ENCODE measurements at regions not wholly inside any gene's neighbourhood (a gene's known extent, or its start where the extent isn't known, plus 50 kb on each side); places are given as distances from the start of the nearest gene placed in this dataset.

DNA sequence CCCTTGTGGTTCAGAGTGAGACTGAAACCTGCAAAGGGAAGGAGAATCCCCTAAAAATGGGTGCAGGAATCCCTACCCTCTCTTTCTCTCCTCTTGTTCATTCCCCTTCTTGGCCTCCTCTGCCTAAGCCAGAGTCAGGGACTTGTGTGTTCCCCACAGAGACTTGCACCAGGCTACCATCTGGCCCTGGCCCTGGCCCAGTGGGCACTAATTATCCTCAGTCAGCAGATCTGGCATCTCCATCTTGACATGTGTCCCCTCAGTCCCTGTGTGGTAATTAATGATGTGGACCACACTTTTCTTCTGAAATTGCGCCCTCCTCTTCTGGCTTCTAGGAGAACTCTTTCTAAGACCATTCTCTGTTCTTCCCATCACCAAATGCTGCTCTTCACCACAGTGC lies 354.4 kb downstream of the SETD4 start:
- FAIRE-seq: no peak
- Histone ChIP-seq H3K9me3 (no peaks in the 10 kb centered on the region), H3K4me1 (peaks cover 5 to 17% (median 9%) of the 10 kb centered on the region in 3 donors), H3K4me3 (no peak overlapping the region), H3K36me3 (no peaks in the 10 kb centered on the region), H3K27me3 (no peaks in the 10 kb centered on the region), H3K27ac (peak overlapping the region; percentile 29 to 81 (median 70))
- 96 to 100% methylated on average over 1 of the region's 1 CpG for WGBS, 2 donors
- peak; percentile 30 to 55 (median 35) for ATAC-seq
- TF ChIP-seq, protein P1, sequence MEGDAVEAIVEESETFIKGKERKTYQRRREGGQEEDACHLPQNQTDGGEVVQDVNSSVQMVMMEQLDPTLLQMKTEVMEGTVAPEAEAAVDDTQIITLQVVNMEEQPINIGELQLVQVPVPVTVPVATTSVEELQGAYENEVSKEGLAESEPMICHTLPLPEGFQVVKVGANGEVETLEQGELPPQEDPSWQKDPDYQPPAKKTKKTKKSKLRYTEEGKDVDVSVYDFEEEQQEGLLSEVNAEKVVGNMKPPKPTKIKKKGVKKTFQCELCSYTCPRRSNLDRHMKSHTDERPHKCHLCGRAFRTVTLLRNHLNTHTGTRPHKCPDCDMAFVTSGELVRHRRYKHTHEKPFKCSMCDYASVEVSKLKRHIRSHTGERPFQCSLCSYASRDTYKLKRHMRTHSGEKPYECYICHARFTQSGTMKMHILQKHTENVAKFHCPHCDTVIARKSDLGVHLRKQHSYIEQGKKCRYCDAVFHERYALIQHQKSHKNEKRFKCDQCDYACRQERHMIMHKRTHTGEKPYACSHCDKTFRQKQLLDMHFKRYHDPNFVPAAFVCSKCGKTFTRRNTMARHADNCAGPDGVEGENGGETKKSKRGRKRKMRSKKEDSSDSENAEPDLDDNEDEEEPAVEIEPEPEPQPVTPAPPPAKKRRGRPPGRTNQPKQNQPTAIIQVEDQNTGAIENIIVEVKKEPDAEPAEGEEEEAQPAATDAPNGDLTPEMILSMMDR (IDR thresholded peaks at IDR 0.05): no peak
- intact Hi-C loops (cut with DNase I): no loop called here
- no peak for DNase-seq

DNA sequence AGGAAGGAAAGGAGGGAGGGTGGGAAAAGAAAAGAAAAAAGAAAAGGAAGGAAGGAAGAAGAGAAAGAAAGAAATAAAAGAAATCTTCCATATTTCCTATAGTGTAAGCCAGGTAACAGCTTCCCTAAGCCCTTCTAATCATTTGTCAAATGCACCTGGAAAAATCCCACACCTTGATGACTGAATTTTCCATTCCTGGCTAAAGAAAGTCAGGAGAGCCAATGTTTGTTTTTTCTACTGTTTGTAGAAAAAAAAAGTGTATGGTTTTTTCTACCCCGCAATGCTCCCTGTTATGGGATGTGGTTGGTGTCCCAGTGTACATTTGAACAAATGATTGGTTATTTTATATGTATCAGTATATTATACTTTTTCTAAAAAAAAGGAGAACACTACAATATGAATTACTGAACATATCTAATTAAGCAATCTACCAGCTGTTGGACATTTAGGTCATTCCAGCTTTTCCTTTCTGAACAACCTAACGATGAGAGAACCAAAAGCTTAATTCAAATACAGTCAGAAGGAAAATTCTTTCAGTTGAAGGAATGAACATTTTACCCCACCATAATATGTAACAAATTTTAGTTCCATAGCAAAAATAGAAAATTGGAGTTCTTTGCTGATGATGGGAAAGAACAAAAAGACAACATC lies 355.0 kb downstream of the SETD4 start:
- ATAC-seq: peak; percentile 91 to 96 (median 92)
- Histone ChIP-seq H3K36me3 (no peaks in the 10 kb centered on the region), H3K9me3 (no peaks in the 10 kb centered on the region), H3K27me3 (no peaks in the 10 kb centered on the region), H3K4me3 (no peak overlapping the region), H3K27ac (peak overlapping the region; percentile 29 to 81 (median 70)), H3K4me1 (peaks cover 5 to 17% (median 9%) of the 10 kb centered on the region in 3 donors)
- 38 to 41% methylated on average over 2 of the region's 2 CpGs for WGBS, 2 donors
- no peak for FAIRE-seq
- intact Hi-C loops (cut with DNase I): no loop called here
- TF ChIP-seq, protein P1 (IDR thresholded peaks at IDR 0.05): no peak
- DNase-seq: peak in 3 of 6 donors; percentile 39 to 66 (median 60)

DNA sequence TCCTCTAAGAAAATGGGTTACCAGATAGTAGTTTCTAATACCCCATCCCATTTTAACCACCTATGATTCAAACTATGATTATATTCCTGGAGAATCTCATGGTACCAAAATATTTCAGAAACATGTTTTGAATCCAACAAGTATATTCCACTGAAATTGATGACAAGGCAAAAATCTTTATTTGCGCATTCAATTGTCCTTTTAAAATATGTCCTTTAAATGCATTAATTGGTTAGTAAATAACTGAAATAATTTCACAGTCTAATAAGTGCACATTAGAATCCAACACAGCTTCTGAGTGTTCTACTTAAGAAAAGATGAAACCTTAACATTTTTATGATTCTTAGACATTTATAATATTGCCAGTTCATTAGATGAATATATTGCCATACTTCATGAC lies 356.6 kb downstream of the SETD4 start:
- no peaks in the 10 kb centered on the region for H3K9me3 ChIP-seq
- H3K27ac ChIP-seq: no peak overlapping the region
- no peaks in the 10 kb centered on the region for H3K36me3 ChIP-seq
- WGBS, 2 donors: 91 to 93% methylated on average over 1 of the region's 1 CpG
- peaks cover 7 to 18% (median 9%) of the 10 kb centered on the region in 3 donors for H3K4me1 ChIP-seq
- H3K4me3 ChIP-seq: no peak overlapping the region
- FAIRE-seq (no peak), DNase-seq (no peak), ATAC-seq (no peak)
- H3K27me3 ChIP-seq: no peaks in the 10 kb centered on the region
- TF ChIP-seq, protein P1 (IDR thresholded peaks at IDR 0.05): no peak
- intact Hi-C loops (cut with DNase I): no loop called here

DNA sequence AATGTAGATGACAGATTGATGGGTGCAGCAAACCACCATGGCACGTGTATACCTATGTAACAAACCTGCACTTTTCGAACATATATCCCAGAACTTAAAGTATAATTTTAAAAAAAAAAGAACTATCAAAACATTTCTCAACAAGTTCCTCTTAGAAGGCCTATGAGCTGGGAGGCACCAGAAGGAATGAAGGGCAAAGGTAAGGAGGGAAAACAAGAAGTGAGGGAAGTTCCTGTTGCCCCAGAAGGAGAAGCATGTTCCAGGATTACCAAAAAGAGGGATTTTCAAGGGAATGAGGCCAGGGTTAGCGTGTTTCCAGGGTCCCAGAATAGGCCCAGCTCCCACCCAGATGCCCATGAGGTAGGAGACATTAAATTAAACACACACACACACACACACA lies 361.0 kb downstream of the SETD4 start:
- TF ChIP-seq, protein P1 (IDR thresholded peaks at IDR 0.05): no peak
- intact Hi-C loops (cut with DNase I): no loop called here
- Histone ChIP-seq H3K27ac (no peak overlapping the region), H3K27me3 (no peaks in the 10 kb centered on the region), H3K9me3 (no peaks in the 10 kb centered on the region), H3K4me1 (peaks cover 4 to 29% (median 15%) of the 10 kb centered on the region in 3 donors), H3K4me3 (no peak overlapping the region), H3K36me3 (no peaks in the 10 kb centered on the region)
- FAIRE-seq: no peak
- ATAC-seq: no peak
- no peak for DNase-seq
- 87 to 89% methylated on average over 3 of the region's 3 CpGs for WGBS, 2 donors

DNA sequence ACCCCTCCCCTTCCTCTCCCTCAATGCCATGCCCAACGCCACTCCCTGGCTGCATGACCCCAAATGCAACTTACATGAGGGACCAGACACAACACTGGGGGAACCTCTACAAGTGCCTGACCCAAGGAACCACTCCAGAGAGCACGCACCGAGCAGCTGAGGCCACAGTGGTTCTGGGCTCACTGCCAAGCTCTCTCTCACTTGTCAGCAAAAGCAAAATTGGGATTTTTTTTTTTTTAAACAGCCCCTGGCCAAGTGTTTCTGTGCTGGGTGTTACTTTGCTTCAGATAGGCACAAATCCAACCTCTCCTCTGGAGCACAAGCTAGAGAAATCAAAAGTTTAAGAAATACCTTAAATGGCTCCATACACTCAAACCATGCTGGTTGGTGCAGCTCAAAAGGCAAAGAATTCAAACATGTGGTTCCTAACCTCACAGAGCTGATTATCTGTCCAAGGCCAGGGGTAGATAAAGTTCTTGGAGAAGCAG lies 363.0 kb downstream of the SETD4 start:
- no peaks in the 10 kb centered on the region for H3K27me3 ChIP-seq
- DNase-seq (peak; percentile 78 to 88 (median 82)), FAIRE-seq (no peak), ATAC-seq (peak; percentile 75 to 90 (median 84))
- WGBS, 2 donors: 0 to 7% methylated on average over 3 of the region's 3 CpGs
- TF ChIP-seq, protein P1 (IDR thresholded peaks at IDR 0.05): no peak
- H3K4me1 ChIP-seq: peaks cover 0 to 25% (median 15%) of the 10 kb centered on the region in 3 donors
- H3K4me3 ChIP-seq: no peak overlapping the region
- H3K36me3 ChIP-seq: no peaks in the 10 kb centered on the region
- intact Hi-C loops (cut with DNase I): no loop called here
- no peaks in the 10 kb centered on the region for H3K9me3 ChIP-seq
- peak overlapping the region in 2 of 4 donors; percentile 55 to 64 for H3K27ac ChIP-seq

Measured in pancreas (tissue), 10 donors.